Activated CD8-positive, alpha-beta T cell treated with anti-CD3 and anti-CD28 coated beads, Interleukin-2, amount 10 ng/mL, durations not matched to agents 7 days and 5 days (primary cell): ENCODE measurements at regions not wholly inside any gene's neighbourhood (a gene's known extent, or its start where the extent isn't known, plus 50 kb on each side); places are given as distances from the start of the nearest gene placed in this dataset.
"Not testable (repeated sequence)": the region's sequence is repeated elsewhere in the genome, so short reads cannot be mapped to it uniquely, and the experiment has no call there.

ENCODE experiments used
- ATAC-seq: fragments of 150-1000 bp; cut with Tn5 transposase; one replicate; pipeline ENCODE4 v1.10.0; 2021; ENCODE audit warnings: moderate library complexity
- CTCF ChIA-PET: fragments of 350-600 bp; sonication (Branson Sonifier 250); formaldehyde crosslinking; loops from one replicate; lab custom pipeline; 2021; ENCODE audit warnings: antibody characterized with exemption; lab: Charles Lee
- POLR2A ChIA-PET: fragments of 350-600 bp; sonication (Branson Sonifier 250); formaldehyde crosslinking; loops from one replicate; lab custom pipeline; 2021; ENCODE audit warnings: antibody characterized with exemption; lab: Charles Lee
- DNase-seq: peaks from one replicate; pipeline ENCODE4 v3.0.0-alpha.2; 2020
- H3K27ac Mint-ChIP-seq: one replicate; pipeline ENCODE4 v1.8.0; 2021; ENCODE audit warnings: mild to moderate bottlenecking, mixed read lengths
- H3K27me3 Mint-ChIP-seq: one replicate; pipeline ENCODE4 v1.8.0; 2021; ENCODE audit warnings: low read depth, mixed read lengths
- H3K36me3 Mint-ChIP-seq: one replicate; pipeline ENCODE4 v1.8.0; 2021; ENCODE audit warnings: low read depth, mixed read lengths
- H3K4me1 Mint-ChIP-seq: one replicate; pipeline ENCODE4 v1.8.0; 2021; ENCODE audit warnings: low read depth, mixed read lengths
- H3K4me3 Mint-ChIP-seq: one replicate; pipeline ENCODE4 v1.8.0; 2021; ENCODE audit warnings: mild to moderate bottlenecking, mixed read lengths
- H3K9me3 Mint-ChIP-seq: one replicate; pipeline ENCODE4 v1.8.0; 2022; ENCODE audit warnings: mixed read lengths; ENCODE audit not compliant: insufficient read depth

DNA sequence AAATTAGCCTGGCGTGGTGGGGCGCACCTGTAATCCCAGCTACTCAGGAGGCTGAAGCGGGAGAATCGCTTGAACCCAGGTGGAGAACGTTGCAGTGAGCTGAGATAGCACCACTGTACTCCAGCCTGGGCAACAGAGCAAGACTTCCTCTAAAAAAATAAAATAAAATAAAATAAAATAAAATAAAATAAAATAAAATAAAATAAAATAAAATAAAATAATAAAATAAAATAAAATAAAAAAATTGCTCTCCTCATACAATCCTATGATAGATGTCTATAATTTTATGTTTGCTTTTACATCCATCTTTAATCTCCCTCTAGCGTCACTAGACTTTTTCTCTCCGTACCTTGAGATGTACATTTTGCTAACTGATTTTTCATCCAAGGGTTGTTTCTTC is 51.8 kb upstream of the CPSF6 start:
- H3K4me3 Mint-ChIP-seq, DNase-seq, H3K27ac Mint-ChIP-seq, H3K4me1 Mint-ChIP-seq, H3K36me3 Mint-ChIP-seq, CTCF ChIA-PET, H3K27me3 Mint-ChIP-seq, POLR2A ChIA-PET, ATAC-seq: not testable (repeated sequence)
- peaks cover 24% of the 10 kb centered on the region for H3K9me3 Mint-ChIP-seq

DNA sequence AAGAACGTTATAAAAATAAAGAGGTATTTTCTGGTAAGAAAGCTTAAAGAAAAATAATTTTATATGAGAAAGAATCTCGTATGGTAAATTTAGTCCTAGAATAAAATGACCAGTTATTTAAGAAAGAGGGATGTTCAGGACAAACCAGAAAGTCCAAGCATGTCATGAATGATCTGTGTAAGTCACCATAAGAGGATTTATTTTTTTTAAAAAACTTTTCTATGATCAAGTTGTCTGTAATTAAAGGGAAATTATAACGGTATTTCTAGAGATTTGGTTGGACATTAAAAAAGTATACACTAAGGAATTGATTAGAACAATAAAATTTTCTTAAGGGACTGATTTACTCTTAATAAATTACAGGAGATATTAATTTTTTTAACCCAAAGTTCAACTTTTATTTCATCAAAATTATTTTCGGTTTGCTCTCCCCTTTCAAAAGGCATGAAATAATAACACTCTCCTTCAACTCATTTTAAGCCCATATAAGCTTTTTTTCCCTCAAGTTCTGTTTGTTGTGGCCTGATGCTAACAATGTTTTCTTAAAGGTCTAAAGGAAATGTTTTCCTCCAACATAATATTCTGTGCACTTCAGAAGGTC is 49.9 kb upstream of the CPSF6 start:
- no peak overlapping the region for H3K4me3 Mint-ChIP-seq
- ChIA-PET CTCF (no interaction called here), POLR2A (no interaction called here)

More for the DNA sequence above, 49.9 kb upstream of the CPSF6 start:
- no peaks in the 10 kb centered on the region for H3K36me3 Mint-ChIP-seq
- no peaks in the 10 kb centered on the region for H3K4me1 Mint-ChIP-seq
- DNase-seq (no peak), ATAC-seq (no peak)
- H3K27me3 Mint-ChIP-seq = no peaks in the 10 kb centered on the region
- H3K27ac Mint-ChIP-seq = no peak overlapping the region
- H3K9me3 Mint-ChIP-seq = peaks cover 25% of the 10 kb centered on the region
